ENCODE measurements at regions not wholly inside any gene's neighbourhood (a gene's known extent, or its start where the extent isn't known, plus 50 kb on each side); places are given as distances from the start of the nearest gene placed in this dataset.

DNA sequence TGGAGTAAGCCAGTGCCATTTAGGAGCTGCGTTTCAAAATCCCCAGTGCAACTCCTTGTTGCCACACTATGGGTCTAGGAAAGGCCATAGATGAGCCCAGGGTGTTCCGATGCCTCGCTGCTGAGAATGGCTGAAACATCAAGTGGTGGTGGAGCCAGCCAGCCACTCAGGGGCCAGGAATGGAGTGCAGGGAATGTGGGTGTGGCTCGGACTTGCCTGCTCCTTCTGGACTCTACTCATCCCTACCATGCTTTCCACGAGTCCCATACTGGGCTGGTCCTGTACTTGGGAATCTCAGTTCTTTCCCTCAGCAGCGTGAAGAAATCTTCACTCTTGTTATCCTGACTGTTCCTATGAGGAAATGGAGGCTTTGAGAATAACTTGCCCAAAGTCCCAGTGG lies 143.5 kb downstream of the INSIG2 start (continued):
- TF ChIP-seq IRF3 (IDR thresholded peaks at IDR 0.05; ENCODE audit: low read depth, low read length) (no peak), NRF1 (IDR thresholded peaks at IDR 0.05; ENCODE audit: low read depth, low read length) (no peak), TEAD4 (IDR thresholded peaks at IDR 0.05; ENCODE audit: borderline replicate concordance, insufficient read depth) (no peak)

- H3K4me3 ChIP-seq (ENCODE audit: low read depth in 2 of 2, low read length in 1 of 2) = no peak overlapping the region
- DNase-seq = no peak
- TF ChIP-seq RFX5 (IDR thresholded peaks at IDR 0.05; ENCODE audit: low read length) = no peak
- TF ChIP-seq RXRA (IDR thresholded peaks at IDR 0.05; ENCODE audit: borderline replicate concordance, low read depth) = no peak
- TF ChIP-seq FOSL2 (IDR thresholded peaks at IDR 0.05; ENCODE audit: borderline replicate concordance, low read depth) = no peak
- no peak for TF ChIP-seq USF1 (IDR thresholded peaks at IDR 0.05; ENCODE audit: borderline replicate concordance, low read depth)
- no peak for TF ChIP-seq GABPA (IDR thresholded peaks at IDR 0.05; ENCODE audit: low read depth)
- TF ChIP-seq EP300 (IDR thresholded peaks at IDR 0.05; ENCODE audit: borderline replicate concordance in 1 of 2, low read depth in 1 of 2, low read length in 1 of 2) = no peak
- TF ChIP-seq EZH2phosphoT487 (IDR thresholded peaks at IDR 0.05; ENCODE audit: borderline replicate concordance, low read depth) = no peak
- no peak for TF ChIP-seq GATA2 (CRISPR knock-in tag; IDR thresholded peaks at IDR 0.05)
- TF ChIP-seq FOXJ3 (CRISPR knock-in tag; IDR thresholded peaks at IDR 0.05) = no peak
- no peak for TF ChIP-seq POLR2AphosphoS5 (IDR thresholded peaks at IDR 0.05; ENCODE audit: low read depth, low read length)
- TF ChIP-seq JUND (IDR thresholded peaks at IDR 0.05) = no peak
- TF ChIP-seq IRF3 (IDR thresholded peaks at IDR 0.05; ENCODE audit: low read depth, low read length) = no peak
These were observed 139.6 kb downstream of the INSIG2 start for GRCh38 chr2:118227698-118228508.

More at GRCh38 chr2:118227698-118228508, 139.6 kb downstream of the INSIG2 start:
- H3K4me2 ChIP-seq = no peak overlapping the region
- no peaks in the 10 kb centered on the region for H3K9me2 ChIP-seq
- no peaks in the 10 kb centered on the region for H3K9me3 ChIP-seq
- H3K4me1 ChIP-seq (ENCODE audit: control insufficient read depth in 1 of 2, insufficient read depth in 2 of 2, low read depth in 1 of 2, low read length in 1 of 2) = peaks cover 0 to 5% of the 10 kb centered on the region in 2 experiments; a peak in 1 of 4 replicates
- no peaks in the 10 kb centered on the region for H3K36me3 ChIP-seq (replicated peaks in 1 of 2; ENCODE audit: control insufficient read depth in 1 of 2, insufficient read depth in 2 of 2, low read length in 1 of 2)
- H3K27me3 ChIP-seq (ENCODE audit: insufficient read depth) = peaks cover 57% of the 10 kb centered on the region
- 4% methylated on average over 6 of the region's 6 CpGs for WGBS (ENCODE audit: low lambda C conversion rate)
- CTCF ChIA-PET = interaction anchor here (0.6 to 3.9 kb wide), 6 partner anchors 24 to 655 kb away, joined by 3 to 19 read pairs (median 4); no protein-coding TSS in a partner anchor
- H3K79me2 ChIP-seq (ENCODE audit: insufficient read depth) = no peaks in the 10 kb centered on the region
- H4K20me1 ChIP-seq (ENCODE audit: insufficient read depth) = no peaks in the 10 kb centered on the region
- H2AFZ ChIP-seq (ENCODE audit: low read depth) = no peak overlapping the region
- H3K27ac ChIP-seq (ENCODE audit: low read depth in 2 of 2, low read length in 1 of 2) = no peak overlapping the region
- POLR2A ChIA-PET = no interaction called here
- H3F3A ChIP-seq (replicated peaks; ENCODE audit: insufficient read depth) = no peaks in the 10 kb centered on the region
- no peak overlapping the region for H3K9ac ChIP-seq
